Peyer's patch (tissue), 4 donors: ENCODE measurements at regions not wholly inside any gene's neighbourhood (a gene's known extent, or its start where the extent isn't known, plus 50 kb on each side); places are given as distances from the start of the nearest gene placed in this dataset.

Experiments
- POLR2A ChIP-seq, 2 donors: fragments of 450-650 bp; IDR thresholded peaks; one replicate each; pipeline ENCODE4 v1.5.1; 2017; ENCODE audit warnings: antibody characterized with exemption in 2 of 2, mild to moderate bottlenecking in 2 of 2, moderate library complexity in 2 of 2
- TF ChIP-seq, protein P1 (sequence below), 6 experiments: fragments of 450-650 bp in 4 of 6; fragments of 200-600 bp in 2 of 6; sonication (generic) in 1 of 6; IDR thresholded peaks; one replicate each; pipeline ENCODE4 v1.5.1; 2017 to 2019; ENCODE audit warnings: antibody characterized with exemption in 6 of 6, mild to moderate bottlenecking in 3 of 6, moderate library complexity in 1 of 6

DNA sequence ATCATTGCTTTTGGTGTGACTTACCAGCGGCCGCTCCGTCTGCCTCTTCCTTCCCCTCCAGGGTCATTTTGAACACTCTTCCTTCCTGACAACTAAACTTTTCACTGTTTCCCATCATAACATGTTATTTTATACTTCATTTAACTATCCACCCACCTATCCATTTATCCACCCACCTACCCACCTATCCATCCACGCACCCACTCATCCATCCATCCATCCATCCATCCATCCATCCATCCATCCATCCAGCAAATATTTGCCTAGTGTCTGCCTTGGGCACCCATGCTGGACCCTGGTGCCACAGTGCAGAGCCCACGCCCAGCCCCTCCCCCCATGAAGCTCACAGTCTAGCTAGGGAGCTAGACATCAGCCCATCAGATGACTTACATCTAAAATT lies 254.9 kb downstream of the TLE3 start:
- TF ChIP-seq, protein P1, sequence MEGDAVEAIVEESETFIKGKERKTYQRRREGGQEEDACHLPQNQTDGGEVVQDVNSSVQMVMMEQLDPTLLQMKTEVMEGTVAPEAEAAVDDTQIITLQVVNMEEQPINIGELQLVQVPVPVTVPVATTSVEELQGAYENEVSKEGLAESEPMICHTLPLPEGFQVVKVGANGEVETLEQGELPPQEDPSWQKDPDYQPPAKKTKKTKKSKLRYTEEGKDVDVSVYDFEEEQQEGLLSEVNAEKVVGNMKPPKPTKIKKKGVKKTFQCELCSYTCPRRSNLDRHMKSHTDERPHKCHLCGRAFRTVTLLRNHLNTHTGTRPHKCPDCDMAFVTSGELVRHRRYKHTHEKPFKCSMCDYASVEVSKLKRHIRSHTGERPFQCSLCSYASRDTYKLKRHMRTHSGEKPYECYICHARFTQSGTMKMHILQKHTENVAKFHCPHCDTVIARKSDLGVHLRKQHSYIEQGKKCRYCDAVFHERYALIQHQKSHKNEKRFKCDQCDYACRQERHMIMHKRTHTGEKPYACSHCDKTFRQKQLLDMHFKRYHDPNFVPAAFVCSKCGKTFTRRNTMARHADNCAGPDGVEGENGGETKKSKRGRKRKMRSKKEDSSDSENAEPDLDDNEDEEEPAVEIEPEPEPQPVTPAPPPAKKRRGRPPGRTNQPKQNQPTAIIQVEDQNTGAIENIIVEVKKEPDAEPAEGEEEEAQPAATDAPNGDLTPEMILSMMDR (IDR thresholded peaks at IDR 0.05), result no peak
- no peak for TF ChIP-seq POLR2A (IDR thresholded peaks at IDR 0.05)
